ENCODE measurements at regions not wholly inside any gene's neighbourhood (a gene's known extent, or its start where the extent isn't known, plus 50 kb on each side); places are given as distances from the start of the nearest gene placed in this dataset.

DNA sequence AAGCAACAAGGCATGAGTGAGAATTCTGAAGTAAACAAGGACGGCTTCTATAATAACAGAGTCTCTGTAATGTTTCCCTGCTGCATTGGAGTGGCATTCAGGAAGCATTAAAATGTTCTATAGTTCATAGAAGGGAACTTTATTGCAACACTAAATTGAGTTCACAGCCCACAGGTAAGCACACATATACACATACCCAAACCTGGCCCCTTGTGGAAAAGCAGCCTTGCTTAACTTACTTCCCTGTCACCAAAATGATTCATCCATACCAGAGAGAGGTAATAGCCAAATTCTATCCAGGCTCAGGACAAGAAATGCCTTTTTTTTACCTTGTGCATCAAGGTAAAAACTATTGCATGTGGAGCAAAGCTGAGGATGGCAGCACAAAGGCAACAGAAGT, 241.4 kb downstream of the HHIPL2 start:
- no peak for DNase-seq (ENCODE audit: low read depth)
- TF ChIP-seq, protein P1, sequence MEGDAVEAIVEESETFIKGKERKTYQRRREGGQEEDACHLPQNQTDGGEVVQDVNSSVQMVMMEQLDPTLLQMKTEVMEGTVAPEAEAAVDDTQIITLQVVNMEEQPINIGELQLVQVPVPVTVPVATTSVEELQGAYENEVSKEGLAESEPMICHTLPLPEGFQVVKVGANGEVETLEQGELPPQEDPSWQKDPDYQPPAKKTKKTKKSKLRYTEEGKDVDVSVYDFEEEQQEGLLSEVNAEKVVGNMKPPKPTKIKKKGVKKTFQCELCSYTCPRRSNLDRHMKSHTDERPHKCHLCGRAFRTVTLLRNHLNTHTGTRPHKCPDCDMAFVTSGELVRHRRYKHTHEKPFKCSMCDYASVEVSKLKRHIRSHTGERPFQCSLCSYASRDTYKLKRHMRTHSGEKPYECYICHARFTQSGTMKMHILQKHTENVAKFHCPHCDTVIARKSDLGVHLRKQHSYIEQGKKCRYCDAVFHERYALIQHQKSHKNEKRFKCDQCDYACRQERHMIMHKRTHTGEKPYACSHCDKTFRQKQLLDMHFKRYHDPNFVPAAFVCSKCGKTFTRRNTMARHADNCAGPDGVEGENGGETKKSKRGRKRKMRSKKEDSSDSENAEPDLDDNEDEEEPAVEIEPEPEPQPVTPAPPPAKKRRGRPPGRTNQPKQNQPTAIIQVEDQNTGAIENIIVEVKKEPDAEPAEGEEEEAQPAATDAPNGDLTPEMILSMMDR (IDR thresholded peaks at IDR 0.05; ENCODE audit: control insufficient read depth, extremely low read depth, insufficient read depth): no peak
- H3K4me3 ChIP-seq (ENCODE audit: low read depth, low read length): no peak overlapping the region

GRCh38 chr1:222306011-222306410, 241.9 kb downstream of the HHIPL2 start:
- TF ChIP-seq, protein P1 (IDR thresholded peaks at IDR 0.05; ENCODE audit: control insufficient read depth, extremely low read depth, insufficient read depth): no peak
- DNase-seq (ENCODE audit: low read depth): no peak
- H3K4me3 ChIP-seq (ENCODE audit: low read depth, low read length): no peak overlapping the region

DNA sequence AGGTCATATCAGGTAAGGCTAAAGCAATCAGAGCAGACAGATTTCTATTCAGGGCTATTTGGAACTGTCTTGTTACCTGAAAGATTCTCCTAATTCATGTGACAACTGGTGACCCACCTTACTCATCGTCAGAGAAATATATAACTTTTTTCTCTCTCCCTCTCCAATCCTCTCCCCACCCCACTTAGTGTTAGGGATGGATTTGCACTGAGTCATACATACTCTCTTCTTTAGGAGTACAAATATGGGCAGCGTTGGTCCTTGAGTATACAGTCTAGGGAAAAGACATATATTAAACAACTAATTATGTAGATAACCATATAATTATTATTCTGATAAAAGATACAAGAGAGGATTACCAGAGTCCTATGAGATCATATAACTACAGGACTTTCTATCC, 246.3 kb downstream of the HHIPL2 start:
- DNase-seq (ENCODE audit: low read depth): no peak
- TF ChIP-seq, protein P1 (IDR thresholded peaks at IDR 0.05; ENCODE audit: control insufficient read depth, extremely low read depth, insufficient read depth): no peak
- no peak overlapping the region for H3K4me3 ChIP-seq (ENCODE audit: low read depth, low read length)

GRCh38 chr1:222299524-222299923, 248.4 kb downstream of the HHIPL2 start:
- TF ChIP-seq, protein P1 (IDR thresholded peaks at IDR 0.05; ENCODE audit: control insufficient read depth, extremely low read depth, insufficient read depth): no peak
- no peak for DNase-seq (ENCODE audit: low read depth)
- H3K4me3 ChIP-seq (ENCODE audit: low read depth, low read length): no peak overlapping the region

DNA sequence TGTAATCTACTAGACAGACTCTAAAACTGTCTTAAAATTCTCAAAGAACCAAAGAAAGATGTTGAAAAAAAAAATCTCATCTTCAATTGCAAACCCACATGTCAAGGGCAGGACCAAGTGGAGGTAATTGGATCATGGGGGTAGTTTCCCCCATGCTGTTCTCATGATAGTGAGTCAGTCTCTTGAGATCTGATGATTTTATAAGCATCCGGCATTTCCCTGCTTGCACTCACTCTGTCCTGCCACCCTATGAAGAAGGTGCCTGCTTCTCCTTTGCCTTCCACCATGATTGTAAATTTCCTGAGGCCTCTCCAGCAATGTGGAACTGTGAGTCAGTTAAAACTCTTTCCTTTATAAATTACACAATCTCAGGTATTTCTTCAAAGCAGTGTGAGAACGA, 257.0 kb downstream of the HHIPL2 start:
- DNase-seq (ENCODE audit: low read depth): no peak
- no peak overlapping the region for H3K4me3 ChIP-seq (ENCODE audit: low read depth, low read length)
- TF ChIP-seq, protein P1 (IDR thresholded peaks at IDR 0.05; ENCODE audit: control insufficient read depth, extremely low read depth, insufficient read depth): no peak

DNA sequence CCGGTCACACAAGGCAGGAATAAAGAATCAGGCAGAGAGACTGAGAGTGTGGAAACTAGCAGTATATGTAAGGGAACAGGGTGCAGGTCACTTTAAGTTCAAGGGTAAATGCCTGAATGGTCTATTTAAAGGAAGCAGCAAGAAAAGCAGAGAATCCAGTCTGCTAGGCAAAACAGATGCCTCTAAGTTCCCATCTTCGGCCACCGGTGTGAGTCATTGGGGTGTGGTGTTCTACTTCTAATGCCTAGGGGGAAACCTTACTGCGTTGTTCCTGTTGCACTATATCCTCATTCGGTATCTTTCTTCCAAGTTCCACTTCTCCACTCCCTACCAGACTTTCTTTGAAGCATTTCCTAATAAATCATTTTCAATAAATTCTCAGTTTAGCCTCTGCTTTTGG, 259.9 kb downstream of the HHIPL2 start:
- H3K4me3 ChIP-seq (ENCODE audit: low read depth, low read length): no peak overlapping the region
- TF ChIP-seq, protein P1 (IDR thresholded peaks at IDR 0.05; ENCODE audit: control insufficient read depth, extremely low read depth, insufficient read depth): no peak
- no peak for DNase-seq (ENCODE audit: low read depth)

GRCh38 chr1:222286011-222286410, 261.9 kb downstream of the HHIPL2 start:
- DNase-seq (ENCODE audit: low read depth): no peak
- H3K4me3 ChIP-seq (ENCODE audit: low read depth, low read length): no peak overlapping the region
- TF ChIP-seq, protein P1 (IDR thresholded peaks at IDR 0.05; ENCODE audit: control insufficient read depth, extremely low read depth, insufficient read depth): no peak
